DMS53 treated with DMSO at 0.1 percent for 48 hours (cell line): ENCODE measurements at regions not wholly inside any gene's neighbourhood (a gene's known extent, or its start where the extent isn't known, plus 50 kb on each side); places are given as distances from the start of the nearest gene placed in this dataset.
"Not testable (repeated sequence)": the region's sequence is repeated elsewhere in the genome, so short reads cannot be mapped to it uniquely, and the experiment has no call there.

Source experiments
- DNase-seq: peaks from one replicate; lab custom pipeline; 2025; ENCODE audit not compliant: unreplicated experiment; lab: John Stamatoyannopoulos, UW

- DNase-seq: no peak
Observed at GRCh38 chr6:793261-793660, 100.3 kb upstream of the EXOC2 start.

- no peak for DNase-seq
Observed at GRCh38 chr6:792662-793061, 99.7 kb upstream of the EXOC2 start.

GRCh38 chr6:788058-788457 is 95.1 kb upstream of the EXOC2 start:
- no peak for DNase-seq

- DNase-seq: no peak
Observed at GRCh38 chr6:786946-787763, 94.2 kb upstream of the EXOC2 start.

GRCh38 chr6:783966-784735 is 91.2 kb upstream of the EXOC2 start:
- DNase-seq: no peak

- DNase-seq: no peak
Observed at GRCh38 chr6:782141-782540, 89.2 kb upstream of the EXOC2 start.

- DNase-seq: no peak
Observed at GRCh38 chr6:781350-781961, 88.5 kb upstream of the EXOC2 start.

- no peak for DNase-seq
Observed at GRCh38 chr6:780706-781105, 87.8 kb upstream of the EXOC2 start.

- no peak for DNase-seq
Observed at GRCh38 chr6:776951-777350, 84.0 kb upstream of the EXOC2 start.

- DNase-seq: no peak
Observed at GRCh38 chr6:776528-776931, 83.6 kb upstream of the EXOC2 start.

- no peak for DNase-seq
Observed at GRCh38 chr6:775863-776262, 82.9 kb upstream of the EXOC2 start.

GRCh38 chr6:771683-772082 is 78.7 kb upstream of the EXOC2 start:
- not testable (repeated sequence) for DNase-seq

- DNase-seq: no peak
Observed at GRCh38 chr6:767755-768512, 75.0 kb upstream of the EXOC2 start.

- no peak for DNase-seq
Observed at GRCh38 chr6:766625-767024, 73.7 kb upstream of the EXOC2 start.

GRCh38 chr6:761997-762396 is 69.1 kb upstream of the EXOC2 start:
- DNase-seq: no peak

GRCh38 chr6:760982-761955 is 68.3 kb upstream of the EXOC2 start:
- DNase-seq: no peak

- DNase-seq: no peak
Observed at GRCh38 chr6:759729-760128, 66.8 kb upstream of the EXOC2 start.

- DNase-seq: no peak
Observed at GRCh38 chr6:756224-756623, 63.3 kb upstream of the EXOC2 start.

- DNase-seq: no peak
Observed at GRCh38 chr6:754202-754601, 61.3 kb upstream of the EXOC2 start.

- no peak for DNase-seq
Observed at GRCh38 chr6:753486-753885, 60.5 kb upstream of the EXOC2 start.
